ENCODE measurements at regions not wholly inside any gene's neighbourhood (a gene's known extent, or its start where the extent isn't known, plus 50 kb on each side); places are given as distances from the start of the nearest gene placed in this dataset.

DNA sequence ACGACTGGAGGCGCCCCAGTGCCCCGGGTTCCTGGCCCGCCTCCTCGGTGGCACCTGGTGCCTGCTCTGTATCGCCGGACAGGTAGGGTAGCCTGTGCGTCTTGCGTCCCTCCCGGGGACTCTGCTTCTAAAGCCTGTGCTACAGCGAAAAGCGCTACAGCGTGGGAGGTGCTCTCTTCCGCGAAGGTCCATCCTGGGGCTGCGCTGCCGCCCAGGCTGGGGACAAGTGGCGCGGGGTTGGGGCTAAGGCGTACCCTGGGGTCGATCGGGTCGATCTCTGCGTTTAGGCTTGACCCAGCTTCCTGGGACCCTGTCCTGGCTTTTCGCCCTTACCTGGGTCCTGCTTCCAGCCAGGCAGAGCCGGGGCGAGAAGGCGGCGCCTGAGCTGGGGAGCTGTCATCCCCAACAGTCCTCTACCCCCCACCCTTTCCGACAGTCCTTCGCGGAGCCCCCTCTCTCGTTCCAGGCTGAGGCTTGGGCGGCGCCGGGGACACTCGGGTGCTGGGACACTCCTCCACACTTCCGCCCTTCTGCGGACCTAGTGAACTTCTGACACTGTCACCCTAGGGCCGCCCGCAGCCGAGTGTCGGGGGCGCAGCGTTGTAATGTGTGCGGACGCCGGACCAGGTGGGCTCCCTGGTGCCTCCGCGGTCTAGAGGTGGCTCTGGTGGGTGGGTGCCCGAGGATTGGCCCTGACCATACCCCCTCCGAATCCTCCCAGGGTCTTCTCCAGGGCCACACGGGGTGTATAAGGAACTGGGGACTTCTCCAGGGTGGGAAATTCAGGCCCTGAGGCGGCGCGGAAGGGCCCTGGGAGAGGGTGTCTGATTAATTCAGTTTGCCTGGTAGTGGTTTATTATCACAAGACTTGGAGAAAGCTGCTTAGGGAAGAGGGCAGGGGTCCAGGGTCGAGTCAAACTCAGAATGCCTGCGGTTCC lies 328.2 kb downstream of the SH3GL2 start:
- Histone ChIP-seq H3K27ac (ENCODE audit: extremely low read length, insufficient read depth, low read length) (no peak overlapping the region), H3K9me3 (ENCODE audit: low read length) (no peaks in the 10 kb centered on the region), H4K20me1 (ENCODE audit: insufficient read depth, low read length) (no peaks in the 10 kb centered on the region), H3K27me3 (ENCODE audit: control insufficient read depth in 1 of 2, insufficient read depth in 2 of 2, low read length in 2 of 2) (no peaks in the 10 kb centered on the region; a peak in 1 of 5 replicates), H2AFZ (ENCODE audit: low read length) (no peak overlapping the region), H3K79me2 (ENCODE audit: insufficient read depth, low read length) (no peaks in the 10 kb centered on the region), H3K4me2 (ENCODE audit: low read depth, low read length) (no peak overlapping the region), H3K36me3 (replicated peaks in 1 of 2; ENCODE audit: control insufficient read depth in 1 of 2, insufficient read depth in 2 of 2, low read length in 2 of 2) (no peaks in the 10 kb centered on the region), H3K4me1 (ENCODE audit: insufficient read depth, low read length) (no peaks in the 10 kb centered on the region), H3K9ac (ENCODE audit: insufficient read depth, low read depth, low read length) (no peak overlapping the region), H3K4me3 (replicated peaks in 1 of 3; ENCODE audit: insufficient read depth in 1 of 3, low read depth in 2 of 3, low read length in 3 of 3) (no peak overlapping the region)
- ATAC-seq (no peak), DNase-seq (ENCODE audit: low spot score) (no peak), FAIRE-seq (no peak)
- in situ Hi-C loops (cut with HindIII; ENCODE audit: extremely low pct_ligation_motif_present, low pct_unique_long_range_greater_than_20kb), result no loop called here
- POLR2A ChIA-PET, result no interaction called here
- no TSS peak for BruUV-seq (replicated peaks)
- CTCF ChIA-PET (ENCODE audit: low intra/inter-chr PET ratio, low total read pairs), result no interaction called here
- WGBS (ENCODE audit: low lambda C conversion rate), result 58% methylated on average over 11 of the region's 58 CpGs
- intact Hi-C loops (cut with micrococcal nuclease; ENCODE audit: unreplicated experiment), result no loop called here
- TF ChIP-seq FOXP1 (IDR thresholded peaks at IDR 0.05), result no peak
- TF ChIP-seq FOXP1 (CRISPR knock-in tag; IDR thresholded peaks at IDR 0.05), result no peak
- TF ChIP-seq STAT5B (CRISPR knock-in tag; IDR thresholded peaks at IDR 0.05), result no peak
- no peak for TF ChIP-seq ZNF230 (CRISPR knock-in tag; IDR thresholded peaks at IDR 0.05)
- no peak for TF ChIP-seq CBFB (CRISPR knock-in tag; IDR thresholded peaks at IDR 0.05)
- no peak for TF ChIP-seq SMAD3 (CRISPR knock-in tag; IDR thresholded peaks at IDR 0.05)
- no peak for TF ChIP-seq ZNF343 (CRISPR knock-in tag; IDR thresholded peaks at IDR 0.05)
- no peak for TF ChIP-seq GABPB1 (CRISPR knock-in tag; IDR thresholded peaks at IDR 0.05)
- TF ChIP-seq, protein P1, sequence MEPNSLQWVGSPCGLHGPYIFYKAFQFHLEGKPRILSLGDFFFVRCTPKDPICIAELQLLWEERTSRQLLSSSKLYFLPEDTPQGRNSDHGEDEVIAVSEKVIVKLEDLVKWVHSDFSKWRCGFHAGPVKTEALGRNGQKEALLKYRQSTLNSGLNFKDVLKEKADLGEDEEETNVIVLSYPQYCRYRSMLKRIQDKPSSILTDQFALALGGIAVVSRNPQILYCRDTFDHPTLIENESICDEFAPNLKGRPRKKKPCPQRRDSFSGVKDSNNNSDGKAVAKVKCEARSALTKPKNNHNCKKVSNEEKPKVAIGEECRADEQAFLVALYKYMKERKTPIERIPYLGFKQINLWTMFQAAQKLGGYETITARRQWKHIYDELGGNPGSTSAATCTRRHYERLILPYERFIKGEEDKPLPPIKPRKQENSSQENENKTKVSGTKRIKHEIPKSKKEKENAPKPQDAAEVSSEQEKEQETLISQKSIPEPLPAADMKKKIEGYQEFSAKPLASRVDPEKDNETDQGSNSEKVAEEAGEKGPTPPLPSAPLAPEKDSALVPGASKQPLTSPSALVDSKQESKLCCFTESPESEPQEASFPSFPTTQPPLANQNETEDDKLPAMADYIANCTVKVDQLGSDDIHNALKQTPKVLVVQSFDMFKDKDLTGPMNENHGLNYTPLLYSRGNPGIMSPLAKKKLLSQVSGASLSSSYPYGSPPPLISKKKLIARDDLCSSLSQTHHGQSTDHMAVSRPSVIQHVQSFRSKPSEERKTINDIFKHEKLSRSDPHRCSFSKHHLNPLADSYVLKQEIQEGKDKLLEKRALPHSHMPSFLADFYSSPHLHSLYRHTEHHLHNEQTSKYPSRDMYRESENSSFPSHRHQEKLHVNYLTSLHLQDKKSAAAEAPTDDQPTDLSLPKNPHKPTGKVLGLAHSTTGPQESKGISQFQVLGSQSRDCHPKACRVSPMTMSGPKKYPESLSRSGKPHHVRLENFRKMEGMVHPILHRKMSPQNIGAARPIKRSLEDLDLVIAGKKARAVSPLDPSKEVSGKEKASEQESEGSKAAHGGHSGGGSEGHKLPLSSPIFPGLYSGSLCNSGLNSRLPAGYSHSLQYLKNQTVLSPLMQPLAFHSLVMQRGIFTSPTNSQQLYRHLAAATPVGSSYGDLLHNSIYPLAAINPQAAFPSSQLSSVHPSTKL (CRISPR knock-in tag; IDR thresholded peaks at IDR 0.05), result no peak
- no peak for TF ChIP-seq ZSCAN29 (CRISPR knock-in tag; conservative IDR thresholded peaks at IDR 0.05)
- no peak for TF ChIP-seq KMT2B (CRISPR knock-in tag; IDR thresholded peaks at IDR 0.05)
- TF ChIP-seq, protein P2, sequence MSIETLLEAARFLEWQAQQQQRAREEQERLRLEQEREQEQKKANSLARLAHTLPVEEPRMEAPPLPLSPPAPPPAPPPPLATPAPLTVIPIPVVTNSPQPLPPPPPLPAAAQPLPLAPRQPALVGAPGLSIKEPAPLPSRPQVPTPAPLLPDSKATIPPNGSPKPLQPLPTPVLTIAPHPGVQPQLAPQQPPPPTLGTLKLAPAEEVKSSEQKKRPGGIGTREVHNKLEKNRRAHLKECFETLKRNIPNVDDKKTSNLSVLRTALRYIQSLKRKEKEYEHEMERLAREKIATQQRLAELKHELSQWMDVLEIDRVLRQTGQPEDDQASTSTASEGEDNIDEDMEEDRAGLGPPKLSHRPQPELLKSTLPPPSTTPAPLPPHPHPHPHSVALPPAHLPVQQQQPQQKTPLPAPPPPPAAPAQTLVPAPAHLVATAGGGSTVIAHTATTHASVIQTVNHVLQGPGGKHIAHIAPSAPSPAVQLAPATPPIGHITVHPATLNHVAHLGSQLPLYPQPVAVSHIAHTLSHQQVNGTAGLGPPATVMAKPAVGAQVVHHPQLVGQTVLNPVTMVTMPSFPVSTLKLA (IDR thresholded peaks at IDR 0.05), result no peak
- no peak for TF ChIP-seq PAF1 (CRISPR knock-in tag; IDR thresholded peaks at IDR 0.05)
- no peak for TF ChIP-seq KLF16 (CRISPR knock-in tag; IDR thresholded peaks at IDR 0.05)
- no peak for TF ChIP-seq ATAD3A (CRISPR knock-in tag; IDR thresholded peaks at IDR 0.05)
- TF ChIP-seq, protein P3, sequence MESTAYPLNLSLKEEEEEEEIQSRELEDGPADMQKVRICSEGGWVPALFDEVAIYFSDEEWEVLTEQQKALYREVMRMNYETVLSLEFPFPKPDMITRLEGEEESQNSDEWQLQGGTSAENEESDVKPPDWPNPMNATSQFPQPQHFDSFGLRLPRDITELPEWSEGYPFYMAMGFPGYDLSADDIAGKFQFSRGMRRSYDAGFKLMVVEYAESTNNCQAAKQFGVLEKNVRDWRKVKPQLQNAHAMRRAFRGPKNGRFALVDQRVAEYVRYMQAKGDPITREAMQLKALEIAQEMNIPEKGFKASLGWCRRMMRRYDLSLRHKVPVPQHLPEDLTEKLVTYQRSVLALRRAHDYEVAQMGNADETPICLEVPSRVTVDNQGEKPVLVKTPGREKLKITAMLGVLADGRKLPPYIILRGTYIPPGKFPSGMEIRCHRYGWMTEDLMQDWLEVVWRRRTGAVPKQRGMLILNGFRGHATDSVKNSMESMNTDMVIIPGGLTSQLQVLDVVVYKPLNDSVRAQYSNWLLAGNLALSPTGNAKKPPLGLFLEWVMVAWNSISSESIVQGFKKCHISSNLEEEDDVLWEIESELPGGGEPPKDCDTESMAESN (CRISPR knock-in tag; conservative IDR thresholded peaks at IDR 0.05), result no peak
- TF ChIP-seq, protein P4, sequence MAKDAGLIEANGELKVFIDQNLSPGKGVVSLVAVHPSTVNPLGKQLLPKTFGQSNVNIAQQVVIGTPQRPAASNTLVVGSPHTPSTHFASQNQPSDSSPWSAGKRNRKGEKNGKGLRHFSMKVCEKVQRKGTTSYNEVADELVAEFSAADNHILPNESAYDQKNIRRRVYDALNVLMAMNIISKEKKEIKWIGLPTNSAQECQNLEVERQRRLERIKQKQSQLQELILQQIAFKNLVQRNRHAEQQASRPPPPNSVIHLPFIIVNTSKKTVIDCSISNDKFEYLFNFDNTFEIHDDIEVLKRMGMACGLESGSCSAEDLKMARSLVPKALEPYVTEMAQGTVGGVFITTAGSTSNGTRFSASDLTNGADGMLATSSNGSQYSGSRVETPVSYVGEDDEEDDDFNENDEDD (CRISPR knock-in tag; IDR thresholded peaks at IDR 0.05; ENCODE audit: borderline replicate concordance), result no peak

Measured in HepG2 (cell line).